Activated B cell treated with CpG ODN at 0.5 μM for 24 hours (primary cell): ENCODE measurements at regions not wholly inside any gene's neighbourhood (a gene's known extent, or its start where the extent isn't known, plus 50 kb on each side); places are given as distances from the start of the nearest gene placed in this dataset.
A peak's percentile ranks its signal among the peaks of the same experiment; 100 is the strongest.
"Not testable (repeated sequence)": the region's sequence is repeated elsewhere in the genome, so short reads cannot be mapped to it uniquely, and the experiment has no call there.

Source experiments
- ATAC-seq: fragments of 200-7000 bp; cut with Tn5 transposase; one replicate; pipeline ENCODE4 v1.10.0; 2021; ENCODE audit warnings: low read depth, mild to moderate bottlenecking, moderate library complexity
- CTCF ChIA-PET: fragments of 350-600 bp; sonication (Branson Sonifier 250); formaldehyde crosslinking; loops from one replicate; lab custom pipeline; 2021; ENCODE audit warnings: antibody characterized with exemption; lab: Charles Lee
- POLR2A ChIA-PET: fragments of 350-600 bp; sonication (Branson Sonifier 250); formaldehyde crosslinking; loops from one replicate; lab custom pipeline; 2021; ENCODE audit warnings: antibody characterized with exemption; lab: Charles Lee
- DNase-seq: peaks from one replicate; pipeline ENCODE4 v3.0.0; 2022
- H3K27ac Mint-ChIP-seq: one replicate; pipeline ENCODE4 v1.8.0; 2020; ENCODE audit warnings: mixed read lengths
- H3K27me3 Mint-ChIP-seq: one replicate; pipeline ENCODE4 v1.8.0; 2021; ENCODE audit warnings: mixed read lengths
- H3K36me3 Mint-ChIP-seq: one replicate; pipeline ENCODE4 v1.8.0; 2021; ENCODE audit warnings: low read depth, mixed read lengths
- H3K4me1 Mint-ChIP-seq: one replicate; pipeline ENCODE4 v1.8.0; 2021; ENCODE audit warnings: mixed read lengths
- H3K4me3 Mint-ChIP-seq: one replicate; pipeline ENCODE4 v1.8.0; 2020; ENCODE audit warnings: mild to moderate bottlenecking, mixed read lengths
- H3K9me3 Mint-ChIP-seq: one replicate; pipeline ENCODE4 v1.8.0; 2020; ENCODE audit warnings: mixed read lengths
- intact Hi-C: fragments of 100-400 bp; cut with micrococcal nuclease; formaldehyde crosslinking; loops from one replicate; pipeline ENCODE4 v1.15.1; 2024
- TF ChIP-seq, protein P1 (sequence below): fragments of 200-600 bp; IDR thresholded peaks from one replicate; pipeline ENCODE4 v1.8.0; 2022; ENCODE audit warnings: antibody characterized with exemption, mild to moderate bottlenecking

DNA sequence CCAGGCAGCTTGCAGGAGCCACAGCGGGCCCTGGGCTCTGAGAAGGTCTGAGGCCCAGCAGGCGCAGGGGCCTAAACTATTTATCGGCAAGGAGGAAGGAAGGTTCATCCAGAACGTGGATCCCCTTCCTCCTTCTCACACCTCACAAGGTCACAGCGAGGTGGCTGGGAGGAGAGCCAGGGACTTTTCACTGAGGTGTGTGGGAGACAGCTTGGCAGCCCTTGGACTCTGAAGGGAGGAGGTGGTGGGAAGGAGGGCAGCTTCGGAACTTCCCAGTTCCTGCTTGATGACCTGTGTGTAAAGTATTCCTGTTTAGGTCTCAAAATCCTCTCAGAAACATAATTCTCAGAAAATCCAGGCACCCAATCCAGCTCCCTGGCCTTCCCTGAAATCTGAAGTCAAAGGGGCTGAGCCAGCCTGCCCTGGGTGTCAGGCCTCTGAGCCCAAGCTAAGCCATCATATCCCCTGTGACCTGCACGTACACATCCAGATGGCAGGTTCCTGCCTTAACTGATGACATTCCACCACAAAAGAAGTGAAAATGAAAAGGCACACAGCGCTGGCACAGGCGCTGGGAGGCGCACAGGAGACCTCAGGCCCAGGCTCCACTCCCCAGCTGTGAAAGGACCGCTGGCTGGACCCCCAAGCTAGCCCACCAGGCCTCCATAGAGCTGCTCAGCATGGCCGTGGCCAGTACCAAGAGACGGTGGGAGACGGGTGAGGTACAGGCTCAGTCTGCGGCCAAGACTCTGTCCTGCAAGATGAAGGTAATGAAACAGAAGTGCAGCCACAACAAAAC lies 269.4 kb upstream of the FRG2C start:
- CTCF ChIA-PET, H3K9me3 Mint-ChIP-seq, H3K4me3 Mint-ChIP-seq, H3K4me1 Mint-ChIP-seq, H3K27ac Mint-ChIP-seq, DNase-seq, ATAC-seq, intact Hi-C loops, H3K27me3 Mint-ChIP-seq, POLR2A ChIA-PET, H3K36me3 Mint-ChIP-seq: not testable (repeated sequence)

- ChIA-PET CTCF (no interaction called here), POLR2A (no interaction called here)
- Mint-ChIP-seq H3K4me3 (no peak overlapping the region), H3K27me3 (no peaks in the 10 kb centered on the region), H3K9me3 (peaks cover 3% of the 10 kb centered on the region), H3K36me3 (no peaks in the 10 kb centered on the region), H3K27ac (no peak overlapping the region), H3K4me1 (no peaks in the 10 kb centered on the region)
- ATAC-seq (no peak), DNase-seq (no peak)
- TF ChIP-seq, protein P1, sequence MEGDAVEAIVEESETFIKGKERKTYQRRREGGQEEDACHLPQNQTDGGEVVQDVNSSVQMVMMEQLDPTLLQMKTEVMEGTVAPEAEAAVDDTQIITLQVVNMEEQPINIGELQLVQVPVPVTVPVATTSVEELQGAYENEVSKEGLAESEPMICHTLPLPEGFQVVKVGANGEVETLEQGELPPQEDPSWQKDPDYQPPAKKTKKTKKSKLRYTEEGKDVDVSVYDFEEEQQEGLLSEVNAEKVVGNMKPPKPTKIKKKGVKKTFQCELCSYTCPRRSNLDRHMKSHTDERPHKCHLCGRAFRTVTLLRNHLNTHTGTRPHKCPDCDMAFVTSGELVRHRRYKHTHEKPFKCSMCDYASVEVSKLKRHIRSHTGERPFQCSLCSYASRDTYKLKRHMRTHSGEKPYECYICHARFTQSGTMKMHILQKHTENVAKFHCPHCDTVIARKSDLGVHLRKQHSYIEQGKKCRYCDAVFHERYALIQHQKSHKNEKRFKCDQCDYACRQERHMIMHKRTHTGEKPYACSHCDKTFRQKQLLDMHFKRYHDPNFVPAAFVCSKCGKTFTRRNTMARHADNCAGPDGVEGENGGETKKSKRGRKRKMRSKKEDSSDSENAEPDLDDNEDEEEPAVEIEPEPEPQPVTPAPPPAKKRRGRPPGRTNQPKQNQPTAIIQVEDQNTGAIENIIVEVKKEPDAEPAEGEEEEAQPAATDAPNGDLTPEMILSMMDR = no peak
- intact Hi-C loops = no loop called here
Measured at GRCh38 chr3:75395580-75396315, 268.4 kb upstream of the FRG2C start.

DNA sequence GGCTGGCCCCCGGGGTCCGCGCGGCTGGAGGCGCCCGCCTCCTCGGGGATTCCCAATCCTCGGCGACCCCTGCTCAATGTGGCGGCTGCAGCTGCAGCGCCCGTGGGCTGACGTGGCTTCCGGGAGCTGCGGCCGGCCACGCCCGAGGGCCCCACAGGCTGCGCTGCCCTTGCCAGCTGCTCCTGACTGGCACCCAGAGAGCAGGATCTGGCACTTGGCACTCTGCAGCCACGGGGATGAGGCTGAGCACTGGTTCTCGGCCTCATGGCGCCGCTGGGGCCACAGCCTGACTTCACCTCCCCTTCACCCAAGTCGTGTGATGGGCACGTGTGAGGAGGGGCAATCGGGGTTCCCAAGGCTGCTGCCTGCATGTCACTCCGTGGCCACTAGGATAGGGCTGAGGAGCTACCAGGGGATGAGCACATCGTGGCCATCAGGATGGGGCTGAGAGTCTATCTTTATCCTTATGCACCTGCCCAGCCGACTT lies 267.8 kb upstream of the FRG2C start:
- POLR2A ChIA-PET = no interaction called here
- H3K27me3 Mint-ChIP-seq = no peaks in the 10 kb centered on the region
- no peak overlapping the region for H3K4me3 Mint-ChIP-seq
- TF ChIP-seq, protein P1 = no peak
- no peak overlapping the region for H3K27ac Mint-ChIP-seq
- no peak for DNase-seq
- no peaks in the 10 kb centered on the region for H3K36me3 Mint-ChIP-seq
- intact Hi-C loops = no loop called here
- no peaks in the 10 kb centered on the region for H3K4me1 Mint-ChIP-seq
- H3K9me3 Mint-ChIP-seq = peaks cover 3% of the 10 kb centered on the region
- CTCF ChIA-PET = no interaction called here
- no peak for ATAC-seq

GRCh38 chr3:75397486-75397885 lies 266.6 kb upstream of the FRG2C start:
- intact Hi-C loops, ATAC-seq, H3K4me1 Mint-ChIP-seq, POLR2A ChIA-PET, H3K27me3 Mint-ChIP-seq, CTCF ChIA-PET, H3K9me3 Mint-ChIP-seq, H3K4me3 Mint-ChIP-seq, DNase-seq, H3K36me3 Mint-ChIP-seq, H3K27ac Mint-ChIP-seq: not testable (repeated sequence)

DNA sequence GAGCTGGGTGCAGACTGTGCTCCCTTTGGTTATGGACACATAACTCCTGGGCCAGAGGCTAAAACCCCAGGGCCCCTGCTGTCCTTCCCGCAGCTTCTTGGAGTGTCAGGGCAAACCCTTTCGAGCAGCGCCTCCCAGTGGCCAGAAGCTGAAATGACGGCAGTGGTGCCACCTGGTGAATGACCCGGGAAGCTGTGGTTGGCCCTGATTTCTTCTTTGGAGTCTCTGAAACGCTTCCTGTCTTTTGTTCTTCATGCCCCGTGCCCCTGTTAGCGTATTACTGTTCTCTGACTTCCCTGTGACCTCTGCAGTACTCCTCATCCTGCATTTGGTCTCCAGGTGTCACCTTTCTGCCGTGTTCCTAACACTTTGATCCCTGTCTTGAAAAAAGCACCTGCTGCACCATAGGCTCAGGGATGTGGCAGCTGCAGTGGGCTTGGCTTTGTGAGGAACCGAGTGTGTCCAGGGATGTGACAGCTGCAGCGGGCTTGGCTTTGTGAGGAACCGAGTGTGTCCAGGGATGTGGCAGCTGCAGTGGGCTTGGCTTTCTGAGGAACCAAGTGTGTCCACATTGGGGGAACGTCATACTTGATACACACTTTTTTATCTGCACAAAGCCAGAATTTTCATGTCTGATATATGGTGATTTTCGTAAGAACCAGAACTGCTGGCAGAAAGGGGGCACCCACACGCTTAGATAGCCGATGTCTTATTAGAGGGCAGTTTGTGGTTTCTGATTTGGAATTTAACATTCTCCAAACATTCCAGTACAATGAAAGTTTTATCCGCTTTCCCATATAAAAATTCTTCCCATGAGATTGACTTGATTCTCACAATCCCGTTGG lies 241.8 kb upstream of the FRG2C start:
- H3K27ac Mint-ChIP-seq, H3K4me1 Mint-ChIP-seq, ATAC-seq, intact Hi-C loops, H3K4me3 Mint-ChIP-seq, H3K9me3 Mint-ChIP-seq, H3K27me3 Mint-ChIP-seq: not testable (repeated sequence)
- ChIA-PET POLR2A (interaction anchor here (1.0 kb wide), 1 partner anchor 13 kb away, joined by 3 read pairs; no protein-coding TSS in a partner anchor), CTCF (interaction anchor here (1.0 to 1.3 kb wide), 2 partner anchors 232 to 1152 kb away, joined by 3 read pairs; no protein-coding TSS in a partner anchor)
- H3K36me3 Mint-ChIP-seq = peaks cover 42% of the 10 kb centered on the region
- DNase-seq = peak; percentile 31

DNA sequence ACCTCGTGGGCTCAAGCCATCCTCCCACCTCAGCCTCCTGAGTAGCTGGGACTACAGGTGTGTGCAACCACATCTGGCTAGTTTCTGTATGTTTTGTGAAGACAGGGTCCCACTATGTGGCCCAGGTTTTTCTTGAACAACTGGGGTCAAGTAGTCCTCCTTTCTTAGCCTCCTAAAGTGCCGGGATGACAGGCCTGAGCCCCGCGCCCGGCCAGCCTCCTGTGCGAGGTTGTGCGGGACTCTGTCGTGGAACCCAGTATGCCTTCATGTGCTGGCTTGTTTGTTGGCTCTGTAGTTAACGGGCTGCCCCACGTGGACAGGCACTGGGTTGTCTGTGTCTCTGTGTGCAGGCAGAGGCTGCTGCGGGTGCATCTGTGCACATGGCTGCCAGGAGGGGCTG lies 238.7 kb upstream of the FRG2C start:
- H3K27me3 Mint-ChIP-seq, CTCF ChIA-PET, DNase-seq, H3K4me1 Mint-ChIP-seq, POLR2A ChIA-PET, ATAC-seq, H3K27ac Mint-ChIP-seq, H3K9me3 Mint-ChIP-seq, H3K4me3 Mint-ChIP-seq: not testable (repeated sequence)
- intact Hi-C loops = loop anchor here (5.0 kb wide), 1 partner anchor 1158 kb away; no protein-coding TSS in a partner anchor
- H3K36me3 Mint-ChIP-seq = peaks cover 67% of the 10 kb centered on the region

DNA sequence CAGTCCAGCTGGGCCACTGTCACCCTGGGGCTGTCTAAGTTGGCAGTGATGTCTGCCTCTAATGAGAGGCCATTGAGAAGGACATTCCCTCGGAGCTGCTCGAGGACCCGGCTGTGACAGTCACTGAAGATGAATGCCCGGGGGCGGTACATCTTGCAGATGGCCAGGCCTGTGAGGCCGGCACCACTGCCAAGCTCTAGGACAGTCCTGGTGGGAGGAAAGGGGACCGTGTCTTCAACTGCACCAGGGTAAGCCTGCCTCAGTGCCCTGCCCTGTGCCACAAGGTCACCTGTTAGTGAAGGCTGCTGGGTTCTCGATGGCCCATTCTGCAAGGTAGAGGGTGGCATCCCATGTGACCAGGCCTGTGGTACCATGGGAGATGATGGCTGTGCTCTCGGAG lies 236.6 kb upstream of the FRG2C start:
- POLR2A ChIA-PET, H3K9me3 Mint-ChIP-seq, ATAC-seq, H3K27ac Mint-ChIP-seq, DNase-seq, CTCF ChIA-PET, H3K4me1 Mint-ChIP-seq, H3K27me3 Mint-ChIP-seq, H3K4me3 Mint-ChIP-seq: not testable (repeated sequence)
- peaks cover 74% of the 10 kb centered on the region for H3K36me3 Mint-ChIP-seq
- intact Hi-C loops = loop anchor here (5.0 kb wide), 1 partner anchor 1160 kb away; no protein-coding TSS in a partner anchor

DNA sequence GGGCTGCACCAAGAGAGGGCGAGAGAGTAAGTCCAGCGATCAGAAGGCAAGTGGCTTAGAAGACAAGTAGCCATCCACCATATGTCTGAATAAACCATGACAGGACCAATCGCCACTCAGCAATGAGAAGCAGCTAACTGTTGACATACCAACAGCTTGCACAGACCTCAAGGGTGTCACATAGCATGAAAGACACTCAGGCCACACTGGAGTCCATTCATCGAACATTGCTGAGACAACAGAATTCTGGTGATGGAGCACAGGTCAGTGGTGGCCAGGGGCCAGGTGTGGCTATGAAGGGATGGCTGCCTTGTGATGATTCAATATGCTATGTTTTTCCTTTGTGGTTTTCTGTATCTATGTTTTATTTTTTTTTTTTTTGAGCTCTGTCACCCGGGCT lies 236.2 kb upstream of the FRG2C start:
- not testable (repeated sequence) for H3K27me3 Mint-ChIP-seq
- intact Hi-C loops = loop anchor here (2.0 to 5.0 kb wide), 2 partner anchors 169 to 1161 kb away; no protein-coding TSS in a partner anchor

DNA sequence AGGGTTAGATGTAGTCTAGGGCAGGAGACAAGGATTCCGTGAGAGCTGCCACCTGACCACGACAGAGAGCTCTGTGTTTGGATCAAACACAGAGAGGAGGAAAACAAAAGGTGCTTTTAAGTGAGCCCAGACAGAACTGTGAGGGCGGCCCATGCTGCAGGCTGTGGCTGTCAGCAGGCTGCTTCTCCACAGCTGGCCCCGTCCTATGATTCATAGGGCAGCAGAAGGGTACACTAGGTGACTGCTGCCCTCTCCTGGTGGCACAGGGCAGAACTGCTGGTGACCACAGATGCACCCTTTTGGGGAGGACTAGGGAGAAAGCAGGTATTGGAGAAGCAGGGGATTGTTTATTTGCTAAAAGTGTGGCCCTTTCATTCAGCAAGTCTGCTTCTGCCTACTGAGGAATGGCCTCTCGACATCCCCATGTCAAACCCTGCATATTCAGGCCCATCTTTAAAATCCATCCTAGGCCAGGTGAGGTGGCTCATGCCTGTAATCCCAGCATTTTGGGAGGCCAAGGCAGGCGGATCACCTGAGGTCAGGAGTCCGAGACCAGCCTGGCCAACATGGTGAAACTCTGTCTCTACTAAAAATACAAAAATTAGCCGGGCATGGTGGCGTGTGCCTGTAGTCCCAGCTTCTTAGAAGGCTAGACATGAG lies 234.4 kb upstream of the FRG2C start:
- POLR2A ChIA-PET, H3K27ac Mint-ChIP-seq, H3K4me3 Mint-ChIP-seq, H3K9me3 Mint-ChIP-seq, H3K27me3 Mint-ChIP-seq, H3K4me1 Mint-ChIP-seq: not testable (repeated sequence)
- intact Hi-C loops = loop anchor here (1.0 to 5.0 kb wide), 4 partner anchors 68 to 1162 kb away; no protein-coding TSS in a partner anchor
- H3K36me3 Mint-ChIP-seq = peaks cover 63% of the 10 kb centered on the region
- DNase-seq (peak; percentile 45), ATAC-seq (peak; percentile 45)
- CTCF ChIA-PET = interaction anchor here (1.1 to 2.5 kb wide), 2 partner anchors 67 to 238 kb away, joined by 3 to 9 read pairs; no protein-coding TSS in a partner anchor

More for the DNA sequence above, 236.2 kb upstream of the FRG2C start:
- H3K36me3 Mint-ChIP-seq = peaks cover 73% of the 10 kb centered on the region
- H3K4me1 Mint-ChIP-seq, CTCF ChIA-PET, H3K27ac Mint-ChIP-seq, H3K9me3 Mint-ChIP-seq, ATAC-seq, DNase-seq, POLR2A ChIA-PET, H3K4me3 Mint-ChIP-seq: not testable (repeated sequence)
